Ishikawa (cell line): ENCODE measurements at regions not wholly inside any gene's neighbourhood (a gene's known extent, or its start where the extent isn't known, plus 50 kb on each side); places are given as distances from the start of the nearest gene placed in this dataset.

ENCODE experiments used
- NFIC ChIP-seq: IDR thresholded peaks from 2 replicates; pipeline ENCODE4 v1.6.1; 2012
- RAD21 ChIP-seq: IDR thresholded peaks from 2 replicates; pipeline ENCODE4 v1.6.1; 2012; ENCODE audit warnings: low read depth
- TCF12 ChIP-seq: IDR thresholded peaks from 2 replicates; pipeline ENCODE4 v1.6.1; 2012; ENCODE audit warnings: low read depth
- YY1 ChIP-seq: IDR thresholded peaks from 2 replicates; pipeline ENCODE4 v1.6.1; 2012; ENCODE audit warnings: low read depth

DNA sequence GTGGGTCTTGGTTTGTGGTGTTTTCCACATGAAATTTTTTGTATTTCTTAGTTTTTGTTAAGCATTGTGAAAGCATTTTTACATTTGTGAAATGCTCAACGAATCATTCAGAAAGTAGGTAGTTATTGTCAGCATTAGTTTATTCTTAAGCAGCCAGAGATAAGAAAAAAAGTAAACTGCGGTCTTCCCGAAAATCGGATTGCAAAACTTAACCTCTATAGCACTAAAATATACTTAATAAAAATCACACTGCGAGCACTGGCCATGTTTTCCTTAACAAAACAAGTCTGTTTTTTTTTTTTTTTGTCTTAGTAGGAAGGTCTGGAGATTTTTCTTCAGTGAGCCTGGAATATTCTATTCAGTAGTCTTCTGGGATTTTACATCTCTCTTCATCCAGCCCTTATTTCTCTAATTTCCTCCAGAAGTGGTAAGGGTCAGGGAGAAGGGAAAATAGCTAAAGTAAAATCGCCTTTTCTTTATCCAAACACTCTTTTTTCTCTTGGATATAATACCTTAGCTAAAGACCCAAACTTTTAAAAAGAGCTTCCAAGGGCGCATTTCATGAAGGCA lies 289.9 kb downstream of the DMAC1 start:
- TF ChIP-seq NFIC (no peak), RAD21 (no peak), TCF12 (no peak), YY1 (no peak)
